OCI-LY7 (cell line): ENCODE measurements at regions not wholly inside any gene's neighbourhood (a gene's known extent, or its start where the extent isn't known, plus 50 kb on each side); places are given as distances from the start of the nearest gene placed in this dataset.

Experiments
- CTCF ChIP-seq: fragments of 200-600 bp; sonication (generic); conservative IDR thresholded peaks from 2 replicates; pipeline ENCODE4 v1.5.1; 2014; ENCODE audit warnings: mild to moderate bottlenecking, antibody characterized with exemption, low read length, moderate library complexity, mixed read lengths
- EZH2phosphoT487 ChIP-seq: fragments of 200-600 bp; sonication (generic); IDR thresholded peaks from 2 replicates; pipeline ENCODE4 v1.6.1; 2018; ENCODE audit warnings: low read depth, borderline replicate concordance, mild to moderate bottlenecking, mixed run types, antibody characterized with exemption, low read length, moderate library complexity, mixed read lengths

- TF ChIP-seq CTCF (no peak), EZH2phosphoT487 (no peak)
Measured at GRCh38 chr15:94615688-94616087, 384.3 kb downstream of the MCTP2 start.
